ENCODE measurements at regions not wholly inside any gene's neighbourhood (a gene's known extent, or its start where the extent isn't known, plus 50 kb on each side); places are given as distances from the start of the nearest gene placed in this dataset.

- H3K27ac ChIP-seq (ENCODE audit: low read depth, low read length, poor library complexity, severe bottlenecking), result no peak overlapping the region
Observed at GRCh38 chr2:62407401-62407800, 98.6 kb downstream of the TMEM17 start.

GRCh38 chr2:62406573-62407043, 99.4 kb downstream of the TMEM17 start:
- no peak for TF ChIP-seq EZH2 (IDR thresholded peaks at IDR 0.05; ENCODE audit: borderline replicate concordance, low read length)
- no peak overlapping the region for H3K27ac ChIP-seq (ENCODE audit: low read depth, low read length, poor library complexity, severe bottlenecking)
- no peaks in the 10 kb centered on the region for H3K9me2 ChIP-seq (ENCODE audit: low read depth, low read length)
- H3F3A ChIP-seq (ENCODE audit: insufficient read depth, low read length), result no peaks in the 10 kb centered on the region
- no peaks in the 10 kb centered on the region for H4K20me1 ChIP-seq (ENCODE audit: insufficient read depth, low read length)
- H3K27me3 ChIP-seq (ENCODE audit: insufficient read depth, low read length), result no peaks in the 10 kb centered on the region
- H2AFZ ChIP-seq (ENCODE audit: low read length), result no peak overlapping the region
- H3K4me3 ChIP-seq (ENCODE audit: low read depth, low read length, poor library complexity, severe bottlenecking), result no peak overlapping the region
- H3K4me1 ChIP-seq (ENCODE audit: insufficient read depth, low read length, severe bottlenecking), result peaks cover 26% of the 10 kb centered on the region
- no peak overlapping the region for H3K9ac ChIP-seq (ENCODE audit: low read length)
- no peaks in the 10 kb centered on the region for H3K9me3 ChIP-seq (ENCODE audit: low read length)
- H3K4me2 ChIP-seq (ENCODE audit: low read length), result no peak overlapping the region
- H3K36me3 ChIP-seq (ENCODE audit: insufficient read depth, low read length), result no peaks in the 10 kb centered on the region
- H3K79me2 ChIP-seq (ENCODE audit: insufficient read depth, low read length), result no peaks in the 10 kb centered on the region

More at GRCh38 chr2:62407401-62407800, 98.6 kb downstream of the TMEM17 start:
- H3K9me2 ChIP-seq (ENCODE audit: low read depth, low read length), result no peaks in the 10 kb centered on the region
- peaks cover 30% of the 10 kb centered on the region for H3K4me1 ChIP-seq (ENCODE audit: insufficient read depth, low read length, severe bottlenecking)
- H3K4me3 ChIP-seq (ENCODE audit: low read depth, low read length, poor library complexity, severe bottlenecking), result no peak overlapping the region
- H3K9ac ChIP-seq (ENCODE audit: low read length), result no peak overlapping the region
- no peaks in the 10 kb centered on the region for H3K79me2 ChIP-seq (ENCODE audit: insufficient read depth, low read length)
- H3K36me3 ChIP-seq (ENCODE audit: insufficient read depth, low read length), result no peaks in the 10 kb centered on the region
- no peaks in the 10 kb centered on the region for H4K20me1 ChIP-seq (ENCODE audit: insufficient read depth, low read length)
- H2AFZ ChIP-seq (ENCODE audit: low read length), result no peak overlapping the region
- H3K27me3 ChIP-seq (ENCODE audit: insufficient read depth, low read length), result no peaks in the 10 kb centered on the region
- H3F3A ChIP-seq (ENCODE audit: insufficient read depth, low read length), result no peaks in the 10 kb centered on the region
- H3K9me3 ChIP-seq (ENCODE audit: low read length), result no peaks in the 10 kb centered on the region
- TF ChIP-seq CTCF (IDR thresholded peaks at IDR 0.05; ENCODE audit: low read length) (no peak), EZH2 (IDR thresholded peaks at IDR 0.05; ENCODE audit: borderline replicate concordance, low read length) (no peak)
- no peak overlapping the region for H3K4me2 ChIP-seq (ENCODE audit: low read length)

- H3K9me2 ChIP-seq (ENCODE audit: low read depth, low read length), result no peaks in the 10 kb centered on the region
- no peak overlapping the region for H3K4me3 ChIP-seq (ENCODE audit: low read depth, low read length, poor library complexity, severe bottlenecking)
- H3K9me3 ChIP-seq (ENCODE audit: low read length), result no peaks in the 10 kb centered on the region
- H3K4me1 ChIP-seq (ENCODE audit: insufficient read depth, low read length, severe bottlenecking), result peaks cover 21% of the 10 kb centered on the region
- TF ChIP-seq EZH2 (IDR thresholded peaks at IDR 0.05; ENCODE audit: borderline replicate concordance, low read length) (no peak), CTCF (IDR thresholded peaks at IDR 0.05; ENCODE audit: low read length) (no peak)
- H3F3A ChIP-seq (ENCODE audit: insufficient read depth, low read length), result no peaks in the 10 kb centered on the region
- no peaks in the 10 kb centered on the region for H3K27me3 ChIP-seq (ENCODE audit: insufficient read depth, low read length)
- H2AFZ ChIP-seq (ENCODE audit: low read length), result no peak overlapping the region
- no peaks in the 10 kb centered on the region for H3K36me3 ChIP-seq (ENCODE audit: insufficient read depth, low read length)
- H3K4me2 ChIP-seq (ENCODE audit: low read length), result no peak overlapping the region
- H4K20me1 ChIP-seq (ENCODE audit: insufficient read depth, low read length), result no peaks in the 10 kb centered on the region
- H3K27ac ChIP-seq (ENCODE audit: low read depth, low read length, poor library complexity, severe bottlenecking), result no peak overlapping the region
- H3K79me2 ChIP-seq (ENCODE audit: insufficient read depth, low read length), result no peaks in the 10 kb centered on the region
- H3K9ac ChIP-seq (ENCODE audit: low read length), result no peak overlapping the region
Observed at GRCh38 chr2:62404913-62405312, 101.1 kb downstream of the TMEM17 start.

GRCh38 chr2:62402156-62402555, 103.8 kb downstream of the TMEM17 start:
- Histone ChIP-seq H3K4me3 (ENCODE audit: low read depth, low read length, poor library complexity, severe bottlenecking) (no peak overlapping the region), H4K20me1 (ENCODE audit: insufficient read depth, low read length) (no peaks in the 10 kb centered on the region), H3K9ac (ENCODE audit: low read length) (no peak overlapping the region), H2AFZ (ENCODE audit: low read length) (no peak overlapping the region), H3K27ac (ENCODE audit: low read depth, low read length, poor library complexity, severe bottlenecking) (no peak overlapping the region), H3K36me3 (ENCODE audit: insufficient read depth, low read length) (no peaks in the 10 kb centered on the region), H3K4me1 (ENCODE audit: insufficient read depth, low read length, severe bottlenecking) (peaks cover 13% of the 10 kb centered on the region), H3K4me2 (ENCODE audit: low read length) (no peak overlapping the region), H3K27me3 (ENCODE audit: insufficient read depth, low read length) (no peaks in the 10 kb centered on the region), H3K9me2 (ENCODE audit: low read depth, low read length) (no peaks in the 10 kb centered on the region), H3F3A (ENCODE audit: insufficient read depth, low read length) (no peaks in the 10 kb centered on the region), H3K9me3 (ENCODE audit: low read length) (no peaks in the 10 kb centered on the region), H3K79me2 (ENCODE audit: insufficient read depth, low read length) (no peaks in the 10 kb centered on the region)
- TF ChIP-seq EZH2 (IDR thresholded peaks at IDR 0.05; ENCODE audit: borderline replicate concordance, low read length) (no peak), CTCF (IDR thresholded peaks at IDR 0.05; ENCODE audit: low read length) (no peak)

Measured in OCI-LY1 (cell line).